GM12878 (cell line): ENCODE measurements at regions not wholly inside any gene's neighbourhood (a gene's known extent, or its start where the extent isn't known, plus 50 kb on each side); places are given as distances from the start of the nearest gene placed in this dataset.

Source experiments
- ATAC-seq: fragments of 200-7000 bp; cut with Tn5 transposase; 3 replicates; pipeline ENCODE4 v1.9.1; 2020; ENCODE audit warnings: mild to moderate bottlenecking, moderate library complexity
- BruUV-seq: library from RNA; stranded (reverse); fragments of 400-500 nt; replicated peaks from 2 replicates; lab custom pipeline; 2021; lab: Mats Ljungman, UMichigan
- CTCF ChIA-PET: fragments of 300-600 bp; sonication (Branson Sonifier 250); formaldehyde crosslinking; extraction: SDS; loops from one replicate; lab custom pipeline; 2021; ENCODE audit warnings: inconsistent platforms; lab: Yijun Ruan, JAX
- POLR2A ChIA-PET: fragments of 350-600 bp; formaldehyde crosslinking; extraction: SDS; loops from one replicate; lab custom pipeline; 2021; ENCODE audit warnings: inconsistent platforms; lab: Charles Lee
- RAD21 ChIA-PET: fragments of 300-600 bp; sonication (Branson Sonifier 250); formaldehyde crosslinking; loops from one replicate; lab custom pipeline; 2023; ENCODE audit warnings: antibody characterized with exemption; ENCODE audit not compliant: unreplicated experiment; lab: Charles Lee
- SMC1A ChIA-PET: fragments of 300-600 bp; sonication (Branson Sonifier 250); formaldehyde crosslinking; loops from one replicate; lab custom pipeline; 2023; ENCODE audit not compliant: unreplicated experiment, uncharacterized antibody; lab: Charles Lee
- DNase-seq: peaks from one replicate; pipeline ENCODE4 v3.0.0-alpha.2; 2011; ENCODE audit warnings: low read depth, low spot score
- FAIRE-seq: peaks from 3 replicates; lab custom pipeline; 2011; peaks lifted over from hg19 to GRCh38; lab: Jason Lieb, UNC
- H2AFZ ChIP-seq: 2 replicates; pipeline ENCODE4 v1.6.0; 2011; ENCODE audit warnings: low read depth, low read length, control low read depth; ENCODE audit not compliant: control insufficient read depth
- H3K27ac ChIP-seq: 2 replicates; pipeline ENCODE4 v1.5.1; 2011; ENCODE audit warnings: control low read depth; ENCODE audit not compliant: control insufficient read depth, insufficient read depth
- H3K27me3 ChIP-seq, 2 experiments: replicated peaks in 1 of 2; 2 replicates each; pipeline versions ENCODE4 v1.6.0 to v1.6.1; 2011; ENCODE audit warnings: low read length in 1 of 2; ENCODE audit not compliant: control insufficient read depth in 2 of 2, insufficient read depth in 2 of 2
- H3K36me3 ChIP-seq, 2 experiments: 2 replicates each; pipeline ENCODE4 v1.5.1; 2011; ENCODE audit warnings: low read length in 1 of 2; ENCODE audit not compliant: control insufficient read depth in 2 of 2, insufficient read depth in 2 of 2
- H3K4me1 ChIP-seq: 2 replicates; pipeline ENCODE4 v1.6.1; 2011; ENCODE audit warnings: mild to moderate bottlenecking, low read length, moderate library complexity, mixed read lengths; ENCODE audit not compliant: control insufficient read depth, insufficient read depth
- H3K4me2 ChIP-seq: 2 replicates; pipeline ENCODE4 v1.6.0; 2011; ENCODE audit warnings: control low read depth; ENCODE audit not compliant: control insufficient read depth, insufficient read depth
- H3K4me3 ChIP-seq: fragments of 200-600 bp; sonication (generic); 2 replicates; pipeline ENCODE4 v1.5.1; 2016
- H3K79me2 ChIP-seq: 2 replicates; pipeline ENCODE4 v1.6.0; 2011; ENCODE audit warnings: low read length; ENCODE audit not compliant: control insufficient read depth, insufficient read depth
- H3K9ac ChIP-seq: 2 replicates; pipeline ENCODE4 v1.8.0; 2011; ENCODE audit warnings: low read length, control low read depth, mixed read lengths; ENCODE audit not compliant: control insufficient read depth, insufficient read depth
- H3K9me3 ChIP-seq: replicated peaks from 3 replicates; pipeline ENCODE4 v1.5.1; 2011; ENCODE audit warnings: mild to moderate bottlenecking, low read length; ENCODE audit not compliant: control insufficient read depth, insufficient read depth
- H4K20me1 ChIP-seq: 2 replicates; pipeline ENCODE4 v1.6.0; 2011; ENCODE audit not compliant: control insufficient read depth, insufficient read depth
- ATF7 ChIP-seq: fragments of 450-650 bp; IDR thresholded peaks from 2 replicates; pipeline ENCODE4 v1.6.1; 2016; ENCODE audit warnings: low read depth, mild to moderate bottlenecking
- EZH2 ChIP-seq: IDR thresholded peaks from 2 replicates; pipeline ENCODE4 v1.6.1; 2012; ENCODE audit warnings: low read depth, mild to moderate bottlenecking, control low read depth, inconsistent platforms, low read length, borderline replicate concordance; ENCODE audit not compliant: control insufficient read depth
- MTA3 ChIP-seq: IDR thresholded peaks from 2 replicates; pipeline ENCODE4 v1.6.1; 2012; ENCODE audit warnings: low read length, inconsistent platforms, borderline replicate concordance
- MYB ChIP-seq: fragments of 150-350 bp; IDR thresholded peaks from 2 replicates; pipeline ENCODE4 v1.6.1; 2014; ENCODE audit warnings: mild to moderate bottlenecking, low read depth, low read length, borderline replicate concordance
- NBN ChIP-seq: fragments of 450-650 bp; IDR thresholded peaks from 2 replicates; pipeline ENCODE4 v1.6.1; 2016
- POLR2AphosphoS2 ChIP-seq: IDR thresholded peaks from 2 replicates; pipeline ENCODE4 v1.6.1; 2011; ENCODE audit warnings: low read depth, mild to moderate bottlenecking, low read length, improper control_type of control experiment, moderate library complexity
- RB1 ChIP-seq: fragments of 450-650 bp; formaldehyde crosslinking; IDR thresholded peaks from 2 replicates; pipeline ENCODE4 v1.6.1; 2017; ENCODE audit warnings: mild to moderate bottlenecking, borderline replicate concordance
- SMC3 ChIP-seq: IDR thresholded peaks from 2 replicates; pipeline ENCODE4 v1.6.1; 2011; ENCODE audit warnings: low read length, improper control_type of control experiment, borderline replicate concordance
- ZBED1 ChIP-seq: IDR thresholded peaks from 2 replicates; pipeline ENCODE4 v1.6.1; 2016; ENCODE audit warnings: borderline replicate concordance
- ZNF207 ChIP-seq: fragments of 450-650 bp; IDR thresholded peaks from 2 replicates; pipeline ENCODE4 v1.6.1; 2014; ENCODE audit warnings: antibody characterized with exemption, mild to moderate bottlenecking, borderline replicate concordance
- in situ Hi-C: fragments of 300-500 bp; cut with MboI; formaldehyde crosslinking; loops from 9 replicates; pipeline ENCODE4 v1.14.3; 2018; ENCODE audit warnings: mixed read lengths
- intact Hi-C: fragments of 100-400 bp; cut with micrococcal nuclease; formaldehyde crosslinking; loops from one replicate; pipeline ENCODE4 v1.14.2; 2022; ENCODE audit not compliant: unreplicated experiment
- TF ChIP-seq, protein P1 (sequence below): fragments of 450-650 bp; IDR thresholded peaks from 2 replicates; pipeline ENCODE4 v1.6.1; 2017; ENCODE audit warnings: mild to moderate bottlenecking, low read depth, inconsistent platforms; ENCODE audit not compliant: poor library complexity, severe bottlenecking

DNA sequence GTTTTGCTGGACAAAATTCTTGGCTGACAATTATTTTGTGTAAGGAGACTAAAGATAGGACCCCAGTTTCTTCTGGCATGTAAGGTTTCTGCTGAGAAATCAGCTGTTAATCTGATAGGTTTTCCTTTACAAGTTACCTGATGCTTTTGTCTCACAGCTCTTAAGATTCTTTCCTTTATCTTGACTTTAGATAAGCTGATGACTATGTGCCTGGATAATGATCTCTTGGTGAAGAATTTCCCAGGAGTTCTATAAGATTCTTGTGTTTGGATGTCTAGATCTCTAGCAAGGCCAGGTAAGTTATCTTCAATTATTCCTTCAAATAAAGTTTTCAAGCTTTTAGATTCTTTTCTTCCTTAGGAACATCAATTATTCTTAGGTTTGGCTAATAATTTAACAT lies 534.8 kb upstream of the LRRTM4 start:
- no peak for FAIRE-seq
- no peak for DNase-seq
- POLR2A ChIA-PET, result no interaction called here
- no TSS peak for BruUV-seq
- RAD21 ChIA-PET, result interaction anchor here (0.6 kb wide), 1 partner anchor 26 kb away, joined by 5 read pairs; no protein-coding TSS in a partner anchor
- H3K27me3 ChIP-seq, result no peaks in the 10 kb centered on the region
- intact Hi-C loops (no loop called here), in situ Hi-C loops (no loop called here)
- H4K20me1 ChIP-seq, result no peaks in the 10 kb centered on the region
- H3K4me1 ChIP-seq, result no peaks in the 10 kb centered on the region
- CTCF ChIA-PET, result interaction anchor here (1.0 kb wide), 1 partner anchor 9 kb away, joined by 3 read pairs; no protein-coding TSS in a partner anchor
- no peaks in the 10 kb centered on the region for H3K36me3 ChIP-seq
- H3K27ac ChIP-seq, result no peak overlapping the region
- no peak overlapping the region for H3K4me3 ChIP-seq
- TF ChIP-seq MYB, result no peak
- no peak for TF ChIP-seq ZBED1
- TF ChIP-seq, protein P1, sequence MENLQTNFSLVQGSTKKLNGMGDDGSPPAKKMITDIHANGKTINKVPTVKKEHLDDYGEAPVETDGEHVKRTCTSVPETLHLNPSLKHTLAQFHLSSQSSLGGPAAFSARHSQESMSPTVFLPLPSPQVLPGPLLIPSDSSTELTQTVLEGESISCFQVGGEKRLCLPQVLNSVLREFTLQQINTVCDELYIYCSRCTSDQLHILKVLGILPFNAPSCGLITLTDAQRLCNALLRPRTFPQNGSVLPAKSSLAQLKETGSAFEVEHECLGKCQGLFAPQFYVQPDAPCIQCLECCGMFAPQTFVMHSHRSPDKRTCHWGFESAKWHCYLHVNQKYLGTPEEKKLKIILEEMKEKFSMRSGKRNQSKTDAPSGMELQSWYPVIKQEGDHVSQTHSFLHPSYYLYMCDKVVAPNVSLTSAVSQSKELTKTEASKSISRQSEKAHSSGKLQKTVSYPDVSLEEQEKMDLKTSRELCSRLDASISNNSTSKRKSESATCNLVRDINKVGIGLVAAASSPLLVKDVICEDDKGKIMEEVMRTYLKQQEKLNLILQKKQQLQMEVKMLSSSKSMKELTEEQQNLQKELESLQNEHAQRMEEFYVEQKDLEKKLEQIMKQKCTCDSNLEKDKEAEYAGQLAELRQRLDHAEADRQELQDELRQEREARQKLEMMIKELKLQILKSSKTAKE, result no peak
- TF ChIP-seq SMC3, result no peak
- no peak for TF ChIP-seq EZH2
- TF ChIP-seq MTA3, result no peak
- no peak for TF ChIP-seq ZNF207
- TF ChIP-seq RB1, result no peak
- TF ChIP-seq ATF7, result no peak
- TF ChIP-seq POLR2AphosphoS2, result no peak
- no peak for TF ChIP-seq NBN
- H3K4me2 ChIP-seq, result no peak overlapping the region
- ATAC-seq, result no peak
- no peaks in the 10 kb centered on the region for H3K79me2 ChIP-seq
- H2AFZ ChIP-seq, result no peak overlapping the region
- SMC1A ChIA-PET, result no interaction called here
- H3K9ac ChIP-seq, result no peak overlapping the region
- no peaks in the 10 kb centered on the region for H3K9me3 ChIP-seq
